DOHH2 (cell line): ENCODE measurements at regions not wholly inside any gene's neighbourhood (a gene's known extent, or its start where the extent isn't known, plus 50 kb on each side); places are given as distances from the start of the nearest gene placed in this dataset.

Experiments used
- CTCF ChIP-seq: fragments of 200-600 bp; sonication (generic); IDR thresholded peaks from one replicate; pipeline ENCODE4 v1.5.1; 2014; ENCODE audit warnings: antibody characterized with exemption, mild to moderate bottlenecking, low read depth, low read length; ENCODE audit not compliant: poor library complexity, severe bottlenecking
- EZH2phosphoT487 ChIP-seq: fragments of 200-600 bp; sonication (generic); IDR thresholded peaks from 2 replicates; pipeline ENCODE4 v1.6.1; 2017; ENCODE audit warnings: borderline replicate concordance, mild to moderate bottlenecking, antibody characterized with exemption, low read length, moderate library complexity, mixed read lengths

GRCh38 chr6:82616386-82617028 lies 252.9 kb downstream of the TPBG start:
- TF ChIP-seq CTCF (no peak), EZH2phosphoT487 (no peak)
